Right lung (tissue), 2 donors: ENCODE measurements at regions not wholly inside any gene's neighbourhood (a gene's known extent, or its start where the extent isn't known, plus 50 kb on each side); places are given as distances from the start of the nearest gene placed in this dataset.

Experiments used
- DNase-seq, 2 donors: peaks; one replicate each; pipeline ENCODE4 v3.0.0-alpha.2; 2013

DNA sequence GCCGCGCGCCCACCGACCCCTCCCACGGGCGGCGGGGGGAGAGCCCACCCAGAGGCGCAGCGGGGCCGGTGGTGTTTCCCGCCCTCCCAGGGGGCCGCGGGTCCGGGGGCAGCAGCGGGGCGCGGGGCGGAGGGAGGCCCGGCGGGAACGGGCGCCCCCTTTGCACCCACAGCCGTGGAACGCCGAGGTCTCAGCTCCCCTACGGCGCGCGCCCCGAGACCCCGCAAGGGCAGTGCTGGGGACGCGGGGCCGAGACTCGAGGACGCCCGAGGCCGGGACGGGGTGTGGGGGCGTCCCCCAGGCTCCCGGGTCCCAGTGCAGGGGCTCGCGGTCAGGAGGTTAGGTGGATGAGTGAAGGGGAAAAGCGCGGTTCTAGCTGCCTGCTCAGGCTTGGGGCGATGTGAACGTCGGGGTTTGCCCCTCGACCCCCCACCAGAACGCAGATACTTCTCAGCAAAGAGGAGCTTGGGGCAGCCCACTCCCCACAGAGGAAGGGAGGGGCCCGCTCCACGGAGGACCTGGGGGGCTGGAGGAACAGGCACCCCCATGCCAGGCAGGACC lies 65.5 kb upstream of the BHLHE23 start:
- no peak for DNase-seq

DNA sequence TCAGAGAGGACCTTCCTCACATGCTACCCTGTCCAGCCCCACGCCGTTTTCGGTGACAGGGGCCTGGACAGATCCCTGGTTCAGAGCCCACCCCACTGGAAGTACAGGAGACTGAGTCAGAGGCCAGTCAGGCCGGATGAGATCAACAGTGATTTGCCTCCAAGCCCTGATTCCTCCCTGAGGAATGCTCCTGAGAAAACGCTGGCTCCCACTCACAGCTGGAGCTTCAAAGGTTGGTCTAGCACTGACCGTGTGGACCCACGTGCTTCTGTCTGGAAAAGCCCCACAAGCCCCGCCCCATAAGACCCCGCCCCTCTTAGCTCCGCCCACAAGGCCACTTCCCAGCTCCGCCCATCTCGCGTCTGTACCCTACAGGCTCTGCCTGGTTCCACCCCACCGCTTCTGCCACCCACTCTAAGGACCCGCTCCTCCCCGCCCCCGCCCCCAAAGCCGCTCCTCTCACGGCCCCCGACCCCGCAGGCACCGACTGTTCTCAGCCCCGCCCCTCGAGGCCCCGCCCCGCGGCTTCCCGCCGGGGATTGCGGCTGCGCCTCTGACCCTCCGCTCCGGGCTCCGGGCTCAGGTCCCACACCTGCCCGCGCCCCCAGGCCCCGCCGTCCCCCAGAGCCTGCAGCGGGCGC lies 64.9 kb upstream of the BHLHE23 start:
- no peak for DNase-seq

DNA sequence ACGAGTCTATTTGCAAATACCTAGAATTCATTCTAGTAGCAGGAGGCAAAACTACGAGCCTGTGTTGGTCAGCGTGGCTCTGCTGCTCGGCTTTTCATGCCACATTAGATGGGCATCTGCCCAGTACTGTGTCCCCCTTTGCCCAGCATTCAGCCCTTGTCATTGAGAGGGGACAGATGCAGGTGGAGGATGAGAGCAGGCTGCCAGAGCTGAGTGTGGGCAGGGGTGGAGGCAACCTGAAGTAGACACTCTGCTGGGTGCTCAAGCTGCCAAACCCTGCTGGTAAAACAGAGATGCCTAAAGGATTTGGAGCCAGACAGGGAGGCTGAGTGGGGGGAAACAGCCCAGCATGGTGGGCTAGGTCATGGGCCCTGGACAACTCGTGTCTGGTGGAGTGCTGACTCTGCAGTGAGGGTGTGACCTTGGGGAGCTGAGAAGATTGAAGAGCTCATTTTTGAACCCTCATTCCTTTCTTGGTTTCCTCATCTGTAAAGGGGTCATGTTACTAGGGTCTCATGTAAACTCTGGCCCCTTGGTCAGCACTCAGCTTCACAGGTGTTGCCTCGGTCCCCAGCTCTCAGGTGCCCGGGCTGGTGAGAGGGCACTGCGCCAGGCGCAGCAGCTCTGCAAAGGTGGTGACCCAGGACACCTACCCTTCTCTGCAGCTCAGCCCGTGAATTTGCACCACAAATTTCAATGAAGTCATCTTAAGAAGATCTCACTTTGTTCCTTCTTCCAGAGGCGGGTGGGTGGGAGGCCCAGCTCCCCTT lies 64.2 kb upstream of the BHLHE23 start:
- DNase-seq: no peak

DNA sequence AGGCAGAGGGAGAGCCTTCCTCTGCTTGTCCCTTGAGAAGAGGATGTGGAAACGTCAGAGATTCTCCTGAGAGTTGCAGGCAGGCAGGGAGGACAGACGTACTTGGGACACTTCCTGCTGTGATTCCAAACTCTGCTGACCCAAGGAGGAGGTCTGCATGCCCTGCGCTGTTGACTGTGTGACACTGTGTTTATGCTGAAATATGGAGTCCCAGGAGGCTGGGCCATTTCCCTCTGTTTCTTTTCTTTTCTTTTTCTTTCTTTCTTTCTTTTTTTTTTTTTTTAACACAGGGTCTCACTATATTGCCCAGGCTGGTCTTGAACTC lies 63.5 kb upstream of the BHLHE23 start:
- no peak for DNase-seq

DNA sequence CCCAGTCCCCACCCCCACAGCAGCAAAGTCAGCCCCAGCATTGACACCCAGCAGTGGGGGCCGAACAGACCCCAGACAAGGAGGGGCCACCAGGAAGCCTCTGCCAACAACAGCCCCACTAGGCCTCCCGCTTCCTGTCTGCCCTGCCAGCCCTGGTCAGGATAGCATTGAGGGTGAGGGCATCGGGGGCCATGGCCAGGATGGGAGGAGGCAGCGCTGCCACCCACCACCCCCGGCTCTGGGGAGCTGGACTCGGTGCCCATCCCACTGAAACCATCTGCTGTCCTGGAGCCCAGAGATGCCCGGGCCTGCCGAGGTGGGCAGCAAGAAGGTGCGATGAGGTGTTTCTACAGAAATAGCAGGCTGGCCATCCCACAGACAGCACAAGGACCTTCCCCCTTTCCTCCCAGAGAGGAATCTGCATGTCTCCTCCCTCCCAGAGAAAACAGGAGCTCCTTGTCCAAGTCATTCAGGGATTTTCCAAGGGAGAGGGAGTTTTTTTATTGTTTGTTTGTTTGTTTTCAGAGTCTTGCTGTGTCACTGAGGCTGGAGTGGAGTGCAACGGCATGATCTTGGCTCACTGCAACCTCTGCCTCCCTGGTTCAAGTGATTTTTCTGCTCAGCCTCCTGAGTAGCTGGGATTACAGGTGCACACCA lies 62.1 kb upstream of the BHLHE23 start:
- DNase-seq: no peak

DNA sequence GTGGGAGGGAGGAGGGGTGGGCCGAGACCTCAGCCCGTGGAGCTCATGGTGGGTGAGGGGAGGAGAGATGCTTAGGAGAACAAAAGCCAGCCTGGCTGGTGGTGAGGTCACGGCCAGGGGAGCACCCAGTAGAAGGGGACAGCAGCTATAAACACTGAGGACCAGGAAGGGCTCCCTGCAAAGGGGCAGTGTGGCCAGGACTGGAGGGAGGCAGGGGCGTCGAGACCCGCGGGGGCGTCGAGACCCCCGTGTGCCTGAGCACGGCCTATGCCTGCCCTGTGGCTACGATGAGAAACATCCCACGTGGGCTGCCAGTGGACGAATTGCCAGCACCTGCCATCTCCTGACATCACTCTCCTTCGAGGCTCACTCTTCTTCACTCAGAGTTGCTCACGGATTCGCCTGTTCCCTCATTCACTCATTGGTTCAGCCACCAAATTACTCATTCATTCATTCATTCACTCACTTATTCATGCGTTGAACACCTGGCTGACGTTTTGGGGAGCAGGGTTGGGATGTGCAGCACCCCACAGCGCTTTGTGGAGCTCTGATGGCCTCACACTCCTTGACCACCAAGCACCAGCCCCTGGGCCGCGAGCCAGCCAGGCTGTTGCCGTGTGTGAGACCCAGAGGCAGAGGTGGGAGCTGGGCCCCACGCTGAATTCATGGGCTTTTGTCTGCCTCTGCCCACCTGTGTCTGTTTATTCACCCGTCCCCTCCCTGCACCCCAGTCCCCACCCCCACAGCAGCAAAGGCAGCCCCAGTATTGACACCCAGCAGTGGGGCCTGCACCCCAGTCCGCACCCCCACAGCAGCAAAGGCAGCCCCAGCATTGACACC lies 61.2 kb upstream of the BHLHE23 start:
- DNase-seq: no peak

DNA sequence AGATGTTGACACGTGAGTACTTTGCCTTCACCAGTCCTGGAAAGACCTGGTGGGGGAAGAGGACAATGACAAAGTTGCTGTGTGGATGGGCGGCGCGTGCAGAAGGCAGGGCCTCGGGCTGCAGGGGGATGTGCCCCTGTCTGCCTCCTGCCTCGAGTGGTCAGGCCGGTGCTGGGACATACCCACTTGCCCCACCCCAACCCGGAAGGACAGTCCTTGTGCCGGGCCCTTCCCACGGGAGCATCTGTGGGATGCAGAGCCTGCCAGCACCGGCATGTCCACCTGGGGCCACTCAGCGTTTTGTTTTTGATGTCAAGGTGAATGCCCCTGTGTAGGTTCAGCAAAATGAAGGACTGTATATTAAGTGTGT lies 60.5 kb upstream of the BHLHE23 start:
- DNase-seq: no peak

DNA sequence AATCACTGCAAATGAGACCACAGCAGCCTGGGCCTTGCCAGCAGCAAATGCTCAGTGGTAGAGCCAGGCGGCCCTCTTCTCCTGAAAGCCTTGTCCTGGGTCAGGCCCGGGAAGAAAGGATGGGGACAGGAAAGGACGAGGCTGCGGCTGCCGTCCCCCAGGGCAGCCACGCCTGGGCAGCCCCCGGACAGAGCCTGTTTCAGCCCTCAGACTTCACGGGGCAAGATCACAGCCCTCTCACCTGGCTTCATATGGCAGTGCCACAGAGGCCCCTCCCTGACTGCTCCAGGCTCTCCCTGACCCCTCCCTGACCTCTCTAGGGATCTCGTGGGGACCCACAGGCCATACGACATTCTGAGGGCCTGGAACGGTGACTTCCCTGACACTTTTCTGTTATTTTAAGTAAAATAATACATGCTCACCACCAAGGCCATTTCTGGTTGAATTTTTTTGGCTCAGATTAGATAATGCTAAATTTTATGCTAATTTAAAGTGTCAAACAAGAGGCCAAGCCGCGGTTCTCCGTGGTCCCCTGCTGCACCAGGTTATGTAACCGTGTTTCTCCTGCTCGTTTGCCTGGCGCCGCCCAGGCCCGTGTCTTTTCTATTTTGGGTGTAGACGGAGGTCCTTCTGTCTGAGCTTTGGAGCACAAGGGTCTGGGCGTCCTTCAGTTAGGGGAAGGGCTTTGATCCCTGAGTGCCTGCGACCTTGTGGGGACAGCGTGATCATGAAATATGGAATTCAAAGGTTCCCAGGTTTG lies 59.9 kb upstream of the BHLHE23 start:
- no peak for DNase-seq

DNA sequence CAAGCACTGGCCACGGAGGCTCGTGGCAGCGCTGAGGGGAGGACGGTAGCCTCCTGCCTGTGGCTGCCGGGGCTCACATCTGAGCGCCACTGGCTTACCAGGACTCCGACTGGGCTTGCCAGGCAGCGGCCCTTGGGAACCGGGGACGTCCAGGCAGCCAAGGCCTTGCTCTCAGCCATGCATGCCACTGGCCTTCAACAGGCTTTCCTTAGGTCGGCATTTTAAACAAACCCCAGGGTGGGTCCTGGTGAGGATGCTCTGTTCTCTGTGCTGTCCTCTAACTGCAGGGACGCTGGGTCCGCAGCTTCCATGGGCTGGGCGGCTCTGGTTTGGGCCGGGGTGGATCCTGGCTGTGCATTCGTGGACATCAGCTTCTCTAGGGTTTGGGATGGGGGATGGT lies 59.1 kb upstream of the BHLHE23 start:
- DNase-seq: no peak

DNA sequence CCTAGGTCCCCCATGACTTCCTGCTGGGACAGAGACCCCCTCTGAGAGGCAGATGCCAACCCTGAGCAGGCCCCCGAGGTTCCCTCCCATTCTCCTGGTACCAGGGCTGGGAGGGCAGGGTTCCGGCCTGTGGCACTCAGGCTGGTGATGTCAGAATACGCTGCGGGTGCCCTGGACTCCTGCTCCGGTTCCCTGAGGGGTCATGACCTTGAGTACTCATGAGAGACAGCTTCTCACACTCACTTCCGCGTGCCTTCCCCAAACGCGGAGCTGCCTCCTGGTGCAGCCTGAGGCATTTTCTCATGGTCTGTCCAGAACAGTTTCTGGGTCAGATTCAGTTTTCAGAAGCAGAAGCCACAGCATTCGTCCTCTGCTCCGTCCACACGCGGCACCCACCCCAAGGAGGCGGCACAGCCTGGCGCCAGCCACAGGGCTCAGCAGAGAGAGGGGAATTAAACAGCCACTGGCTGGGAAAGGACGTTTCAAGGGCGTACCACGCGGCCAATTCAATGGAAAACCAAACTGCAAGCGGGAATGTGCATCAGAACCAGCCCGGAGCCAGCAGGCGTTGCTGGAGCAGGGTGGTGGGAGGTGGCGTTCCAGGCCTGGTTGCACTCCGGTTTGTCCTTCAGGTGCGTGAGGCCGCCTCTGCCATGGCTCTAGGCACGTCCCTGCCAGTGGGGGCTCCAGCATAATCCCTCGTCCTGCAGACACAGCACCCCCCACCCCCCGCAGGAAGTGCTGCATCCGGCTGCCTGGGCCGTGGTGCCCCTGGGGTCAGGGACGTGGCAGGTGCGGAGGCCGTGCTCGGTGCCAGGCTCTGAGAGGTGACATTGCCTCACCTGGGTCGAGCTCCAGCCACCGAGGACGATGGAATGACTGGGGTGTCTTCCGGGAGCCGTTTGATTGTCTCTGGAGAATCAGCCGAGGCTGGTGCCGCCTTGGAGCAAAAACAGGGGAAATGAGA lies 58.3 kb upstream of the BHLHE23 start:
- no peak for DNase-seq

DNA sequence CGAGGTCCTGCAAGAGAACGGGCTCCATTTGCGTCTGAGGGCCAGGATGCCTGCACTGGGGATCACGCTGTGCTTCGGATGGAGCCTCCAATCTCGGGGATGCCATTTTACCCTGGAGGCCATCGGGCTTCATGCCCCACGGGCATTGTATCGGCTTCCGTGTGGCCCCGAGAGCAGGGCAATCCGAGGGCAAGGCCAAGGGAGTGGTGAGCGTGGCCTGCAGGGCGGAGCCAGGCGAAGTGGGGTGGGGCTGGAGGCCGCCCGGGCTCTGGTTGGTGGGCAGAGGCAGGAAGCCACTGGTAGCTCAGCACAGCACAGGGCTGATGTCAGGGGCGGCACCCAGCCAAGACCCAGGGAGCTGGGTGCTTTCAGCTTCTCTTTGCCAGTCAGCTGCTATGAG lies 57.5 kb upstream of the BHLHE23 start:
- no peak for DNase-seq

DNA sequence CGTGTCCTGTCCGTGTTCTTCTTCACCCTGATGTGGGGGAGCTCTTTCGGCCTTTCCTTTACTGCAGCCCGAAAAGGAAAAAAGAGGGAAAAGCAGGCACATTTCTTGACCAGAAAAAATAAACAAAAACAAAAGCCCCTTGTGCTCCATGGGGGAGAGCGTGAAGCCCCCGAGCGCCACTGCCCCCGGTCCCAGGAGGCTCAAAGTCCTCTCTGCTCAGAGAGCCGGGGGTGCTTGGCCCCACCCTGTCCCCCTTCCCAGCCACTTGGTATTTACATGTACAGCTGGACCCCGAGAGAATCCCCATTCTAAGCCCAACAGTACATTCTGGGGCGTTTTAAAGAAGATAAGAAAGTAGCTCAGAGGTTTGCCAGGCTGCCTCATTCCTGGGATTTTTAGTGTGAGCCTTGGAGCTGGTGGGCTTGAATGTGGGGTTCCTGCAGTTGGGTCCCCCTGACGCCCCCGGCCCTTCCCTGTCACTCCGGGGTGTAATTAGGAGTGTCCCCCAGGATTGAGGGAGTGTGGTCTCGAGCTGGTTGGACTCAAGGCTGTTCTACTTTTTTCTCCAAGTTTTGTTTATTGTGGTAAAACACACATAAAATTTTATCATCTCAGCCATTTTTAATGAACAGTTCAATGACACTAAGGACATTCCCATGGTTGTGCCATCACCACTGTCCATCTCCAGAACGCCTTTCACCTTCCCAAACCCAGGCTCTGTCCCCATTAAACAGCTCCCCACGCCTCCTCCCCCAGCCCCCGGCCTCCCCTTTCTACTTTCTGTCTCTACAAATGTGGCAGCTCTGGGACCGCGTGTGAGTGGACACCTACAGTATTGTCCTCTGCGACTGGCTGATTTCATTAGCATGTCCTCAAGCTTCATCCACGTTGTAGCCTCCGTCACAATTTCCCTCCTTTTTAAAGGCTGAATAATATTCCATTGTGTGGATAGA lies 55.7 kb upstream of the BHLHE23 start:
- no peak for DNase-seq

DNA sequence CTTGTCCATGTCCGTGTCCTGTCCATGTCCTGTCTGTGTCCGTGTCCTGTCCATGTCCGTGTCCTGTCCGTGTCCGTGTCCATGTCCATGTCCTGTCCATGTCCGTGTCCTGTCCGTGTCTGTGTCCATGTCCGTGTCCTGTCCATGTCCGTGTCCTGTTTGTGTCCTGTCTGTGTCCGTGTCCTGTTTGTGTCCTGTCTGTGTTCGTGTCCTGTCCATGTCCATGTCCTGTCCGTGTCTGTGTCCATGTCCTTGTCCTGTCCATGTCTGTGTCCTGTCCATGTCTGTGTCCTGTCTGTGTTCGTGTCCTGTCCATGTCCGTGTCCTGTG lies 55.0 kb upstream of the BHLHE23 start:
- no peak for DNase-seq

DNA sequence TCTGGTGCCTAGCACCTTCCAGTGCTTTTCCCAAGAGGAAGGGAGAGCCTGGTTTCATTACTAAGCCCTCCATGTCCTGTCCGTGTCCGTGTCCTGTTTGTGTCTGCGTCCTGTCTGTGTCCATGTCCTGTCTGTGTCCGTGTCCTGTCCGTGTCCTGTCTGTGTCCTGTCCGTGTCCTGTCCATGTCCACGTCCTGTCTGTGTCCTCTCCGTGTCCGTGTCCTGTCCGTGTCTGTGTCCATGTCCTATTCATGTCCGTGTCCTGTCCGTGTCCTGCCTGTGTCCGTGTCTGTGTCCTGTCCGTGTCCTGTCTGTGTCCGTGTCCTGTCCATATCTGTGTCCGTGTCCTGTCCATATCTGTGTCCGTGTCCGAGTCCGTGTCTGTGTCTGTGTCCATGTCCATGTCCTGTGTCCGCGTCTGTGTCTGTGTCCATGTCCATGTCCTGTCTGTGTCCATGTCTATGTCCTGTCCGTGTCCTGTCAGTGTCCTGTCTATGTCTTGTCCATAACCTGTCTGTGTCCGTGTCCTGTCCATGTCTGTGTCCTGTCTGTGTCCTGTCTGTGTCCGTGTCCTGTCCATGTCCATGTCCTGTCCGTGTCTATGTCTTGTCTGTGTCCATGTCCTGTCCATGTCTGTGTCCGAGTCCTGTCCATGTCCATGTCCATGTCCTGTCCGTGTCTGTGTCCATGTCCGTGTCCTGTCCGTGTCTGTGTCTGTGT lies 54.4 kb upstream of the BHLHE23 start:
- DNase-seq: no peak

DNA sequence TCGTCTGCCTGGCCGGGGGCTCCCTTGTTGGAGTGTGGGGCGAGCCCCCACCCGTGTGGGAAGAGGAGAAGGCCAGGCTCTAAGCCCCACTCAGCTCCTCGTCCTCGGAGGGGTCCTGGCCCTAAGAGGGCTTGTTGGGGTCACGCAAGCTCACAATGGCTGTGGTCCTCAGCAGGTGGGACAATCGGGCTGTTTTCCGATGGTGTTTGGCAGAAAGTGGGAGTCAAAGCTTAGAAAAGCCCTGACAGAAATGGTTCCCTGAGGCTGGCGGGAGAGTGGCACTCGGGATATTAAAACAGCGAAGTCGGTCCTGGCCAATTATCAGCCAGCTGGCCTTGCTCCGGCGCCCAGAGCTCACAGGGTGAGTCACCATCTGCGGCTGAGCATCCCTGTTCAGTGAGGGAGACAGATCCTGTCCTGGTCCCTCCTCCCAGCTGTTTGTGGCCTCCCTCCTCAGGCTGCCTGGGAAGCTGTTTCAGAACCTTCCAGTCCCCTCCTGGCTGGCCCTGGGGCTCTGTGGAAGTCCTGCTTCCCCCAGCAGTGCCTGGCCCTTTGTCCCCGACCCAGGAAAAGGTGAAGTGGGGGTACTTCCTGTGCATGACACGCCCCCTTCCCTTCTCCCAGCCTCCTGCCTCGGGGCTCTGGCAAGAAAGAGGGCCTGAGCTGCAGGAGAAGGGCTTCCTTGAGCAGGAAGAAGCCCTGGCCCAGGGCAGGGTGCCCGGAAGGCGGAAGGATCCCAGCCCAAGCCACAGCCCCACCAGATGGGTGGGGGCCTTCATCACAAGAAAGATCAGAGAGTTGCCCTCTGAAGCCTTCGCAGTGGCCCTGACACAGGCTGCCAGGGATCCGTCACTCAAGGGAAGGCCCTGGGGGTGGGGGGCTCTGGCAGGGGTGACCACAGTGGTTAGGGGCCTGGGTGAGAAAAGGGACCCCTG lies 53.6 kb upstream of the BHLHE23 start:
- DNase-seq: no peak

DNA sequence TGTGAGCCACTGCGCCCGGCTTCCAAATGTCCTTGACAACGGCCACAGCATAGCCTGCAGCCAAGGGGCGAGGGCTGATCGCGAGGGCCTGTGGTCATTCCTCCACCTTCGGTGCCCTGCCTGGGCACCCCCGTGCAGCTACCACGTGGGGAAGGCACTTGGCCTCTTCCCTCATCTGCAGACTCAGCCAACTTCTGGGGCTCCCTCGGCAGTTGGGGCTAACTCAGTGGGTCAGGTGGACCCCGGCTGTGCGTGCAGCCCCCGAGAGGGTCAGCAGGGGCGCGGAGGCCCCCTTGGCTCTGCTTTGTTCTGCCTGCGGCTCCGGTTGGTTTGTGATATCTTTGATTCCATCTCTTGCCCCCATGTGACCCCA lies 52.9 kb upstream of the BHLHE23 start:
- no peak for DNase-seq

DNA sequence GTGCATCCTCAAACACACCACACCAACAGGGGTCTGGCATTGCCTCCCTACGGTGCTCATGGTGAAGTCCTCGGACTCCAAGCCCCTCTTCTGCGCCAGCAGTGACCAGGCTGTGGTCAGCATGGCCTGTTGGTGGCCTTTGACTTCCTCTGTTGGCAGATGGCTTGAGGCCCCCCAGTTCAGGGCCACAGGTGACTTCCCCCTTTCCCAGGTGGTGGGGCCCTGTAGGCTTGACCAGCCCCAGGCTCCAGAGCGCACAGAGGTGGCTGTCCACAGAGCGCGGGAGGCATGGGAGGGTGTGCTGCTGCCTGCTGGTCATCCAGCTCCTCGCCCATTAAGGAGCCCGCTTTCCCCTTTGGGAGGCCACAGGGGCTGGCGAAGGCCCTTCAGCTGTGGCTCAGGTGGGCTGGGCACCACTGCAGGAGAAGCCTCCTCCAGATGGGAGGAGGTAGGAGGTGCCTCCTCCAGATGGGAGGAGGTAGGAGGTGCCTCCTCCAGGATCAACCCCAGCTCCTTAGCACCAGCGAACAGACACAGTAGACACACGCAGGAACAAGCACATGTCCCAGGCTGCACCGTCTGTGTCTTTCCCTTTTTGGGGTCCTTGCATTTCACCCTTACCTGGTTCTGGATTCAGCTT lies 52.1 kb upstream of the BHLHE23 start:
- no peak for DNase-seq
